ENCODE measurements at regions not wholly inside any gene's neighbourhood (a gene's known extent, or its start where the extent isn't known, plus 50 kb on each side); places are given as distances from the start of the nearest gene placed in this dataset.
"Not testable (repeated sequence)": the region's sequence is repeated elsewhere in the genome, so short reads cannot be mapped to it uniquely, and the experiment has no call there.

- TF ChIP-seq CTCF (conservative IDR thresholded peaks at IDR 0.05), result no peak
- no peak overlapping the region for H3K27ac ChIP-seq
Observed at GRCh38 chr9:101840694-101841188, 102.3 kb upstream of the GRIN3A start.

- H3K27ac ChIP-seq, result not testable (repeated sequence)
Observed at GRCh38 chr9:101838988-101839387, 100.5 kb upstream of the GRIN3A start.

GRCh38 chr9:101836021-101836420 is 97.6 kb upstream of the GRIN3A start:
- no peak for TF ChIP-seq CTCF (conservative IDR thresholded peaks at IDR 0.05)
- no peak overlapping the region for H3K27ac ChIP-seq

- TF ChIP-seq CTCF (conservative IDR thresholded peaks at IDR 0.05), result no peak
Observed at GRCh38 chr9:101832486-101832885, 94.0 kb upstream of the GRIN3A start.

GRCh38 chr9:101821450-101821849 is 83.0 kb upstream of the GRIN3A start:
- not testable (repeated sequence) for H3K27ac ChIP-seq

More at GRCh38 chr9:101832486-101832885, 94.0 kb upstream of the GRIN3A start:
- peak overlapping the region; percentile 44 for H3K27ac ChIP-seq

- not testable (repeated sequence) for H3K27ac ChIP-seq
Observed at GRCh38 chr9:101820983-101821382, 82.5 kb upstream of the GRIN3A start.

GRCh38 chr9:101814064-101814463 is 75.6 kb upstream of the GRIN3A start:
- H3K27ac ChIP-seq, result peak overlapping the region; percentile 83

GRCh38 chr9:101807879-101808278 is 69.4 kb upstream of the GRIN3A start:
- H3K27ac ChIP-seq, result not testable (repeated sequence)

More at GRCh38 chr9:101814064-101814463, 75.6 kb upstream of the GRIN3A start:
- no peak for TF ChIP-seq CTCF (conservative IDR thresholded peaks at IDR 0.05)

- TF ChIP-seq CTCF (conservative IDR thresholded peaks at IDR 0.05), result no peak
- no peak overlapping the region for H3K27ac ChIP-seq
Observed at GRCh38 chr9:101796044-101796443, 57.6 kb upstream of the GRIN3A start.

GRCh38 chr9:101795147-101795546 is 56.7 kb upstream of the GRIN3A start:
- no peak for TF ChIP-seq CTCF (conservative IDR thresholded peaks at IDR 0.05)
- no peak overlapping the region for H3K27ac ChIP-seq
